WTC11 (cell line): ENCODE measurements at regions not wholly inside any gene's neighbourhood (a gene's known extent, or its start where the extent isn't known, plus 50 kb on each side); places are given as distances from the start of the nearest gene placed in this dataset.

Experiments used
- ATAC-seq: fragments of 200-7000 bp; cut with Tn5 transposase; 2 replicates; pipeline ENCODE4 v1.10.0; 2021; ENCODE audit warnings: mild to moderate bottlenecking, moderate library complexity
- CTCF ChIA-PET: fragments of 300-600 bp; sonication (Branson Sonifier 250); formaldehyde crosslinking; loops from one replicate; lab custom pipeline; 2021; ENCODE audit warnings: antibody characterized with exemption; lab: Charles Lee
- POLR2A ChIA-PET: fragments of 350-600 bp; sonication (Branson Sonifier 250); formaldehyde crosslinking; loops from one replicate; lab custom pipeline; 2021; ENCODE audit warnings: antibody characterized with exemption; lab: Charles Lee
- DNase-seq: peaks from one replicate; pipeline ENCODE4 v3.0.0; 2021; ENCODE audit warnings: low spot score
- H3K27ac Mint-ChIP-seq: 2 replicates; pipeline ENCODE4 v1.8.0; 2021; ENCODE audit warnings: mixed read lengths
- H3K27me3 Mint-ChIP-seq: 2 replicates; pipeline ENCODE4 v1.8.0; 2021; ENCODE audit warnings: low read depth, mild to moderate bottlenecking, moderate library complexity, mixed read lengths
- H3K36me3 Mint-ChIP-seq: 2 replicates; pipeline ENCODE4 v1.8.0; 2021; ENCODE audit warnings: mixed read lengths
- H3K4me1 Mint-ChIP-seq: 2 replicates; pipeline ENCODE4 v1.8.0; 2022; ENCODE audit warnings: mixed read lengths
- H3K4me3 Mint-ChIP-seq: 2 replicates; pipeline ENCODE4 v1.8.0; 2021; ENCODE audit warnings: mild to moderate bottlenecking, moderate library complexity, mixed read lengths
- H3K9me3 Mint-ChIP-seq: 2 replicates; pipeline ENCODE4 v1.8.0; 2021; ENCODE audit warnings: mixed read lengths
- EMX1 ChIP-seq: fragments of 250-450 bp; sonication (Bioruptor Pico); IDR thresholded peaks from 2 replicates; pipeline ENCODE4 v1.8.0; 2021; ENCODE audit warnings: mild to moderate bottlenecking
- FOXJ3 ChIP-seq: sonication (generic); formaldehyde crosslinking; IDR thresholded peaks from 2 replicates; pipeline ENCODE4 v1.9.0; 2021; ENCODE audit warnings: missing genetic modification reagents, mild to moderate bottlenecking, borderline replicate concordance
- GRHL2 ChIP-seq: fragments of 250-450 bp; sonication (Bioruptor Pico); IDR thresholded peaks from 2 replicates; pipeline ENCODE4 v1.8.0; 2022; ENCODE audit warnings: mild to moderate bottlenecking, moderate library complexity; ENCODE audit not compliant: insufficient replicate concordance, severe bottlenecking
- GTF2I ChIP-seq: fragments of 250-450 bp; sonication (Bioruptor Pico); conservative IDR thresholded peaks from 2 replicates; pipeline ENCODE4 v1.4.0; 2021; ENCODE audit warnings: mild to moderate bottlenecking
- ZNF121 ChIP-seq: sonication (generic); formaldehyde crosslinking; IDR thresholded peaks from 2 replicates; pipeline ENCODE4 v1.8.0; 2023; ENCODE audit warnings: missing genetic modification reagents
- ZNF416 ChIP-seq: fragments of 250-450 bp; sonication (Bioruptor Pico); IDR thresholded peaks from 2 replicates; pipeline ENCODE4 v1.9.0; 2021; ENCODE audit warnings: mild to moderate bottlenecking, inconsistent platforms
- TF ChIP-seq, protein P1 (sequence below): fragments of 250-450 bp; sonication (Bioruptor Pico); IDR thresholded peaks from 2 replicates; pipeline ENCODE4 v1.9.0; 2021; ENCODE audit warnings: mild to moderate bottlenecking, borderline replicate concordance
- TF ChIP-seq, protein P2 (sequence below): sonication (generic); formaldehyde crosslinking; conservative IDR thresholded peaks from 2 replicates; pipeline ENCODE4 v1.8.1; 2023; ENCODE audit warnings: mild to moderate bottlenecking, low read depth, missing genetic modification reagents, moderate library complexity
- TF ChIP-seq, protein P3 (sequence below): sonication (generic); formaldehyde crosslinking; IDR thresholded peaks from 2 replicates; pipeline ENCODE4 v1.8.0; 2022; ENCODE audit warnings: mild to moderate bottlenecking, missing genetic modification reagents
- TF ChIP-seq, protein P4 (sequence below): sonication (generic); formaldehyde crosslinking; IDR thresholded peaks from 2 replicates; pipeline ENCODE4 v1.8.1; 2022; ENCODE audit warnings: mild to moderate bottlenecking, missing genetic modification reagents, moderate library complexity, borderline replicate concordance
- TF ChIP-seq, protein P5 (sequence below): fragments of 200-600 bp; IDR thresholded peaks from 2 replicates; pipeline ENCODE4 v1.8.0; 2022; ENCODE audit warnings: antibody characterized with exemption
- TF ChIP-seq, protein P6 (sequence below): sonication (generic); formaldehyde crosslinking; IDR thresholded peaks from 2 replicates; pipeline ENCODE4 v1.8.1; 2022; ENCODE audit warnings: missing genetic modification reagents, borderline replicate concordance

DNA sequence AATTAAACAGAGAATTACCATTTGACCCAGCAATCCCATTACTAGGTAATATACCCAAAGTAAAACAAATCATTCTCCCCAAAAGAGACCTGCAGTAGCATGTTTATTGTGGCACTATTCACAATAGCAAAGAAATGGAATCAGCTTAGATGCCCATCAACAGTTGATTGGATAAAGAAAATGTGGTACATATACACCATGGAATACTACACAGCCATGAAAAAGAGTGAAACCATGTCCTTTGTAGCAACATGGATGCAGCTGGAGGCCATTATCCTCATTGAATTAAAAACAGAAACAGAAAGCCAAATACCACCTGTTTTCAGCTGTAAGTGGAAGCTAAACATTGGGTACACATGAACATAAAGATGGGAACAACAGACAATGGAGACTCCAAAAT, 1141.8 kb upstream of the AUTS2 start:
- H3K36me3 Mint-ChIP-seq: peaks cover 6% of the 10 kb centered on the region
- no peaks in the 10 kb centered on the region for H3K4me1 Mint-ChIP-seq
- POLR2A ChIA-PET: no interaction called here
- no peak overlapping the region for H3K27ac Mint-ChIP-seq
- TF ChIP-seq GTF2I (CRISPR knock-in tag): peak; percentile 59; the same call in 1 of the 2 replicates
- no peak for TF ChIP-seq FOXJ3 (CRISPR knock-in tag)
- no peak for TF ChIP-seq ZNF416
- TF ChIP-seq, protein P1, sequence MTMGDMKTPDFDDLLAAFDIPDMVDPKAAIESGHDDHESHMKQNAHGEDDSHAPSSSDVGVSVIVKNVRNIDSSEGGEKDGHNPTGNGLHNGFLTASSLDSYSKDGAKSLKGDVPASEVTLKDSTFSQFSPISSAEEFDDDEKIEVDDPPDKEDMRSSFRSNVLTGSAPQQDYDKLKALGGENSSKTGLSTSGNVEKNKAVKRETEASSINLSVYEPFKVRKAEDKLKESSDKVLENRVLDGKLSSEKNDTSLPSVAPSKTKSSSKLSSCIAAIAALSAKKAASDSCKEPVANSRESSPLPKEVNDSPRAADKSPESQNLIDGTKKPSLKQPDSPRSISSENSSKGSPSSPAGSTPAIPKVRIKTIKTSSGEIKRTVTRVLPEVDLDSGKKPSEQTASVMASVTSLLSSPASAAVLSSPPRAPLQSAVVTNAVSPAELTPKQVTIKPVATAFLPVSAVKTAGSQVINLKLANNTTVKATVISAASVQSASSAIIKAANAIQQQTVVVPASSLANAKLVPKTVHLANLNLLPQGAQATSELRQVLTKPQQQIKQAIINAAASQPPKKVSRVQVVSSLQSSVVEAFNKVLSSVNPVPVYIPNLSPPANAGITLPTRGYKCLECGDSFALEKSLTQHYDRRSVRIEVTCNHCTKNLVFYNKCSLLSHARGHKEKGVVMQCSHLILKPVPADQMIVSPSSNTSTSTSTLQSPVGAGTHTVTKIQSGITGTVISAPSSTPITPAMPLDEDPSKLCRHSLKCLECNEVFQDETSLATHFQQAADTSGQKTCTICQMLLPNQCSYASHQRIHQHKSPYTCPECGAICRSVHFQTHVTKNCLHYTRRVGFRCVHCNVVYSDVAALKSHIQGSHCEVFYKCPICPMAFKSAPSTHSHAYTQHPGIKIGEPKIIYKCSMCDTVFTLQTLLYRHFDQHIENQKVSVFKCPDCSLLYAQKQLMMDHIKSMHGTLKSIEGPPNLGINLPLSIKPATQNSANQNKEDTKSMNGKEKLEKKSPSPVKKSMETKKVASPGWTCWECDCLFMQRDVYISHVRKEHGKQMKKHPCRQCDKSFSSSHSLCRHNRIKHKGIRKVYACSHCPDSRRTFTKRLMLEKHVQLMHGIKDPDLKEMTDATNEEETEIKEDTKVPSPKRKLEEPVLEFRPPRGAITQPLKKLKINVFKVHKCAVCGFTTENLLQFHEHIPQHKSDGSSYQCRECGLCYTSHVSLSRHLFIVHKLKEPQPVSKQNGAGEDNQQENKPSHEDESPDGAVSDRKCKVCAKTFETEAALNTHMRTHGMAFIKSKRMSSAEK (CRISPR knock-in tag): no peak
- ATAC-seq: no peak
- DNase-seq: no peak
- H3K4me3 Mint-ChIP-seq: no peak overlapping the region
- CTCF ChIA-PET: no interaction called here
- H3K9me3 Mint-ChIP-seq: peaks cover 45% of the 10 kb centered on the region
- no peaks in the 10 kb centered on the region; the same call in 1 of the 2 replicates for H3K27me3 Mint-ChIP-seq

DNA sequence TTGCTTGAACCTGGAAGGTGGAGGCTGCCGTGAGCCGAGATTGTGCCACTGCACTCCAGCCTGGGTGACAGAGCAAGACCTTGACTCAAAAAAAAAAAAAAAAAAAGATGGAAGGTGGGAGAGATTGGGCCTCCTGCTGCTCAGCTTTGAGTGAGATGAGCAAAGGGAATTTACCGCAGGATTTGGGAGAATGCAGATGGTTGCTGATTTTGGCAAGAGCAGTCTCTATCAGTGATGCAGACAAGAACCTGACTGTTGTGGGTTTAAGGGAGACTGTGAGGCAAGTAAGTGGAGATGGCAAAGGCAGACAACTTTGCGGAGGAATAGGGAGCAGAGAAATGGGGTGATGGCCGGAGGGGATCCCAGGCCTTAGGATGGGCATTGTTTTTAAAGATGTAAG, 1140.8 kb upstream of the AUTS2 start:
- no peak overlapping the region for H3K4me3 Mint-ChIP-seq
- DNase-seq: no peak
- TF ChIP-seq, protein P2, sequence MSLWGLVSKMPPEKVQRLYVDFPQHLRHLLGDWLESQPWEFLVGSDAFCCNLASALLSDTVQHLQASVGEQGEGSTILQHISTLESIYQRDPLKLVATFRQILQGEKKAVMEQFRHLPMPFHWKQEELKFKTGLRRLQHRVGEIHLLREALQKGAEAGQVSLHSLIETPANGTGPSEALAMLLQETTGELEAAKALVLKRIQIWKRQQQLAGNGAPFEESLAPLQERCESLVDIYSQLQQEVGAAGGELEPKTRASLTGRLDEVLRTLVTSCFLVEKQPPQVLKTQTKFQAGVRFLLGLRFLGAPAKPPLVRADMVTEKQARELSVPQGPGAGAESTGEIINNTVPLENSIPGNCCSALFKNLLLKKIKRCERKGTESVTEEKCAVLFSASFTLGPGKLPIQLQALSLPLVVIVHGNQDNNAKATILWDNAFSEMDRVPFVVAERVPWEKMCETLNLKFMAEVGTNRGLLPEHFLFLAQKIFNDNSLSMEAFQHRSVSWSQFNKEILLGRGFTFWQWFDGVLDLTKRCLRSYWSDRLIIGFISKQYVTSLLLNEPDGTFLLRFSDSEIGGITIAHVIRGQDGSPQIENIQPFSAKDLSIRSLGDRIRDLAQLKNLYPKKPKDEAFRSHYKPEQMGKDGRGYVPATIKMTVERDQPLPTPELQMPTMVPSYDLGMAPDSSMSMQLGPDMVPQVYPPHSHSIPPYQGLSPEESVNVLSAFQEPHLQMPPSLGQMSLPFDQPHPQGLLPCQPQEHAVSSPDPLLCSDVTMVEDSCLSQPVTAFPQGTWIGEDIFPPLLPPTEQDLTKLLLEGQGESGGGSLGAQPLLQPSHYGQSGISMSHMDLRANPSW (CRISPR knock-in tag): no peak
- TF ChIP-seq, protein P3, sequence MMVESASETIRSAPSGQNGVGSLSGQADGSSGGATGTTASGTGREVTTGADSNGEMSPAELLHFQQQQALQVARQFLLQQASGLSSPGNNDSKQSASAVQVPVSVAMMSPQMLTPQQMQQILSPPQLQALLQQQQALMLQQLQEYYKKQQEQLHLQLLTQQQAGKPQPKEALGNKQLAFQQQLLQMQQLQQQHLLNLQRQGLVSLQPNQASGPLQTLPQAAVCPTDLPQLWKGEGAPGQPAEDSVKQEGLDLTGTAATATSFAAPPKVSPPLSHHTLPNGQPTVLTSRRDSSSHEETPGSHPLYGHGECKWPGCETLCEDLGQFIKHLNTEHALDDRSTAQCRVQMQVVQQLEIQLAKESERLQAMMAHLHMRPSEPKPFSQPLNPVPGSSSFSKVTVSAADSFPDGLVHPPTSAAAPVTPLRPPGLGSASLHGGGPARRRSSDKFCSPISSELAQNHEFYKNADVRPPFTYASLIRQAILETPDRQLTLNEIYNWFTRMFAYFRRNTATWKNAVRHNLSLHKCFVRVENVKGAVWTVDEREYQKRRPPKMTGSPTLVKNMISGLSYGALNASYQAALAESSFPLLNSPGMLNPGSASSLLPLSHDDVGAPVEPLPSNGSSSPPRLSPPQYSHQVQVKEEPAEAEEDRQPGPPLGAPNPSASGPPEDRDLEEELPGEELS: no peak
- TF ChIP-seq, protein P4, sequence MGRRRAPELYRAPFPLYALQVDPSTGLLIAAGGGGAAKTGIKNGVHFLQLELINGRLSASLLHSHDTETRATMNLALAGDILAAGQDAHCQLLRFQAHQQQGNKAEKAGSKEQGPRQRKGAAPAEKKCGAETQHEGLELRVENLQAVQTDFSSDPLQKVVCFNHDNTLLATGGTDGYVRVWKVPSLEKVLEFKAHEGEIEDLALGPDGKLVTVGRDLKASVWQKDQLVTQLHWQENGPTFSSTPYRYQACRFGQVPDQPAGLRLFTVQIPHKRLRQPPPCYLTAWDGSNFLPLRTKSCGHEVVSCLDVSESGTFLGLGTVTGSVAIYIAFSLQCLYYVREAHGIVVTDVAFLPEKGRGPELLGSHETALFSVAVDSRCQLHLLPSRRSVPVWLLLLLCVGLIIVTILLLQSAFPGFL (CRISPR knock-in tag): no peak
- no peak for TF ChIP-seq GRHL2 (CRISPR knock-in tag)
- TF ChIP-seq, protein P5, sequence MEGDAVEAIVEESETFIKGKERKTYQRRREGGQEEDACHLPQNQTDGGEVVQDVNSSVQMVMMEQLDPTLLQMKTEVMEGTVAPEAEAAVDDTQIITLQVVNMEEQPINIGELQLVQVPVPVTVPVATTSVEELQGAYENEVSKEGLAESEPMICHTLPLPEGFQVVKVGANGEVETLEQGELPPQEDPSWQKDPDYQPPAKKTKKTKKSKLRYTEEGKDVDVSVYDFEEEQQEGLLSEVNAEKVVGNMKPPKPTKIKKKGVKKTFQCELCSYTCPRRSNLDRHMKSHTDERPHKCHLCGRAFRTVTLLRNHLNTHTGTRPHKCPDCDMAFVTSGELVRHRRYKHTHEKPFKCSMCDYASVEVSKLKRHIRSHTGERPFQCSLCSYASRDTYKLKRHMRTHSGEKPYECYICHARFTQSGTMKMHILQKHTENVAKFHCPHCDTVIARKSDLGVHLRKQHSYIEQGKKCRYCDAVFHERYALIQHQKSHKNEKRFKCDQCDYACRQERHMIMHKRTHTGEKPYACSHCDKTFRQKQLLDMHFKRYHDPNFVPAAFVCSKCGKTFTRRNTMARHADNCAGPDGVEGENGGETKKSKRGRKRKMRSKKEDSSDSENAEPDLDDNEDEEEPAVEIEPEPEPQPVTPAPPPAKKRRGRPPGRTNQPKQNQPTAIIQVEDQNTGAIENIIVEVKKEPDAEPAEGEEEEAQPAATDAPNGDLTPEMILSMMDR: no peak
- TF ChIP-seq ZNF121 (CRISPR knock-in tag): no peak
- TF ChIP-seq, protein P6, sequence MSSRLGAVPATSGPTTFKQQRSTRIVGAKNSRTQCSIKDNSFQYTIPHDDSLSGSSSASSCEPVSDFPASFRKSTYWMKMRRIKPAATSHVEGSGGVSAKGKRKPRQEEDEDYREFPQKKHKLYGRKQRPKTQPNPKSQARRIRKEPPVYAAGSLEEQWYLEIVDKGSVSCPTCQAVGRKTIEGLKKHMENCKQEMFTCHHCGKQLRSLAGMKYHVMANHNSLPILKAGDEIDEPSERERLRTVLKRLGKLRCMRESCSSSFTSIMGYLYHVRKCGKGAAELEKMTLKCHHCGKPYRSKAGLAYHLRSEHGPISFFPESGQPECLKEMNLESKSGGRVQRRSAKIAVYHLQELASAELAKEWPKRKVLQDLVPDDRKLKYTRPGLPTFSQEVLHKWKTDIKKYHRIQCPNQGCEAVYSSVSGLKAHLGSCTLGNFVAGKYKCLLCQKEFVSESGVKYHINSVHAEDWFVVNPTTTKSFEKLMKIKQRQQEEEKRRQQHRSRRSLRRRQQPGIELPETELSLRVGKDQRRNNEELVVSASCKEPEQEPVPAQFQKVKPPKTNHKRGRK (CRISPR knock-in tag): no peak
- no peak for TF ChIP-seq EMX1 (CRISPR knock-in tag)
- peaks cover 45% of the 10 kb centered on the region for H3K9me3 Mint-ChIP-seq
- ChIA-PET POLR2A (interaction anchor here (1.0 kb wide), 1 partner anchor 17 kb away, joined by 11 read pairs; no protein-coding TSS in a partner anchor), CTCF (no interaction called here)
- no peak for ATAC-seq
- H3K36me3 Mint-ChIP-seq: peaks cover 6% of the 10 kb centered on the region
- no peaks in the 10 kb centered on the region for H3K4me1 Mint-ChIP-seq
- no peaks in the 10 kb centered on the region; the same call in 1 of the 2 replicates for H3K27me3 Mint-ChIP-seq
- H3K27ac Mint-ChIP-seq: no peak overlapping the region
